GM23248 (cell line): ENCODE measurements at regions not wholly inside any gene's neighbourhood (a gene's known extent, or its start where the extent isn't known, plus 50 kb on each side); places are given as distances from the start of the nearest gene placed in this dataset.

Experiments
- DNase-seq: peaks from one replicate; pipeline ENCODE4 v3.0.0-alpha.2; 2015
- H2AFZ ChIP-seq: fragments of 200-600 bp; sonication (generic); 2 replicates; pipeline ENCODE4 v1.6.1; 2016; ENCODE audit warnings: antibody characterized with exemption
- H3F3A ChIP-seq: fragments of 200-600 bp; sonication (generic); 2 replicates; pipeline ENCODE4 v1.6.1; 2016; ENCODE audit warnings: mild to moderate bottlenecking, antibody characterized with exemption, mixed run types; ENCODE audit not compliant: insufficient read depth
- H3K27ac ChIP-seq: fragments of 200-600 bp; sonication (generic); 2 replicates; pipeline ENCODE4 v1.5.1; 2016; ENCODE audit warnings: mild to moderate bottlenecking
- H3K27me3 ChIP-seq: fragments of 200-600 bp; sonication (generic); replicated peaks from 2 replicates; pipeline ENCODE4 v1.6.1; 2016; ENCODE audit warnings: mild to moderate bottlenecking; ENCODE audit not compliant: insufficient read depth
- H3K36me3 ChIP-seq: fragments of 200-600 bp; sonication (generic); 2 replicates; pipeline ENCODE4 v1.6.1; 2016; ENCODE audit warnings: low read depth, mild to moderate bottlenecking
- H3K4me1 ChIP-seq: fragments of 200-600 bp; sonication (generic); 2 replicates; pipeline ENCODE4 v1.6.1; 2016; ENCODE audit warnings: mild to moderate bottlenecking; ENCODE audit not compliant: insufficient read depth
- H3K4me2 ChIP-seq: fragments of 200-600 bp; sonication (generic); one replicate; pipeline ENCODE4 v1.6.1; 2016; ENCODE audit warnings: mild to moderate bottlenecking; ENCODE audit not compliant: unreplicated experiment
- H3K4me3 ChIP-seq: fragments of 200-600 bp; sonication (generic); 2 replicates; pipeline ENCODE4 v1.5.1; 2016; ENCODE audit warnings: mild to moderate bottlenecking
- H3K79me2 ChIP-seq: fragments of 200-600 bp; sonication (generic); 2 replicates; pipeline ENCODE4 v1.6.1; 2016; ENCODE audit warnings: mild to moderate bottlenecking; ENCODE audit not compliant: insufficient read depth
- H3K9ac ChIP-seq: fragments of 200-600 bp; sonication (generic); 2 replicates; pipeline ENCODE4 v1.6.1; 2016; ENCODE audit warnings: mild to moderate bottlenecking
- H3K9me2 ChIP-seq: fragments of 200-600 bp; sonication (generic); 2 replicates; pipeline ENCODE4 v1.6.1; 2016; ENCODE audit warnings: mixed run types, mild to moderate bottlenecking, moderate library complexity; ENCODE audit not compliant: insufficient read depth
- H3K9me3 ChIP-seq: fragments of 200-600 bp; sonication (generic); one replicate; pipeline ENCODE4 v1.6.1; 2017; ENCODE audit warnings: low read depth
- H4K20me1 ChIP-seq: fragments of 200-600 bp; sonication (generic); 2 replicates; pipeline ENCODE4 v1.6.0; 2016; ENCODE audit not compliant: insufficient read depth
- EZH2 ChIP-seq: fragments of 200-600 bp; sonication (generic); IDR thresholded peaks from 2 replicates; pipeline ENCODE4 v1.6.1; 2018; ENCODE audit warnings: antibody characterized with exemption, mild to moderate bottlenecking; ENCODE audit not compliant: insufficient read depth, poor library complexity, severe bottlenecking
- EZH2phosphoT487 ChIP-seq: fragments of 200-600 bp; sonication (generic); IDR thresholded peaks from 2 replicates; pipeline ENCODE4 v1.6.1; 2018; ENCODE audit warnings: antibody characterized with exemption, moderate library complexity, mild to moderate bottlenecking, low read depth; ENCODE audit not compliant: insufficient read depth
- WGBS, 2 experiments: methylation state at CpG; one replicate each; pipeline ENCODE4 v1.1.6; 2015 to 2017; ENCODE audit warnings: low lambda C conversion rate in 2 of 2, low coverage in 1 of 2; ENCODE audit errors: missing lambda C conversion rate in 2 of 2; 5-methylcytosine and 5-hydroxymethylcytosine counted together
- in situ Hi-C: fragments of 300-500 bp; cut with MboI; formaldehyde crosslinking; loops from 2 replicates; pipeline ENCODE4 v1.15.0; 2020

DNA sequence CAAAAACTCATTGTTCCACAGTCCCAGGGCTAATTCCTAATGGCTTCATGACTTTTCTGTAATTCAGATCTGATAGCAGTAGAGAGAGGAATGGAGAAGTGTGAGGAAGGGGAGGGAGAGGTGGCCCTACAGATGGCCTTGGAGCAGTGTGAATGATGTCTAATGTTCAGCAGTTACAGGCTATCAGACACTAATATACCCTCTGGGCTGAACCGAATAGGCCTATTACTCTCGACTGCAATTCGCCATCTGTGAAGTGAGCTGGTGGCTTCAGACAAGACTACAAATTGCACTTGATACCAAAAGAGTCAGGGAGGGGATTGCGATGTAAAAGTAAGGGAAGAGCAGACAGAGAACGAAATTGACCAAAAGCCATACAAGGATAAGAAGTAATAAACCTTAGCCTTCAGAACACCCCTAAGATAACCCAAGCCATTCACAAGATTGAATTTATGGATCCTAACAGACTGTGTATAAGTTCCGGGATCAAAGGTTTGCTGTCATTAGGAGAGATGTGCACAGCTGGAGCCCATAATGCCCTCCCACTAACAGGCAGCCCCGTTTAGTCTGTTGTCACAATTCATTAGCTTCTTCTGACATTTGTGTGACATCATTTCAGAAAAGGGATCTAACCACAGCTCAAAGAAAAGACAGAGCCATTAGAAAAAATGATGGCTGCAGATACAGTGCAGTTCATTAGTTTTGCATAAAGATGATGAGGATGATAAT is 642.4 kb upstream of the API5 start:
- 26 to 28% methylated on average over 7 of the region's 7 CpGs for WGBS, 2 experiments
- TF ChIP-seq EZH2: no peak
- no peak for TF ChIP-seq EZH2phosphoT487
- no peak overlapping the region for H3K4me3 ChIP-seq
- no peaks in the 10 kb centered on the region for H3K4me1 ChIP-seq
- no peaks in the 10 kb centered on the region for H3K27me3 ChIP-seq
- H3K27ac ChIP-seq: no peak overlapping the region
- H3K36me3 ChIP-seq: no peaks in the 10 kb centered on the region
- H2AFZ ChIP-seq: no peak overlapping the region
- H3K9ac ChIP-seq: no peak overlapping the region
- in situ Hi-C loops: no loop called here
- no peaks in the 10 kb centered on the region for H3K79me2 ChIP-seq
- H3K4me2 ChIP-seq: no peak overlapping the region
- H3F3A ChIP-seq: no peaks in the 10 kb centered on the region
- H3K9me2 ChIP-seq: no peaks in the 10 kb centered on the region
- DNase-seq: no peak
- H4K20me1 ChIP-seq: no peaks in the 10 kb centered on the region
- no peaks in the 10 kb centered on the region for H3K9me3 ChIP-seq

DNA sequence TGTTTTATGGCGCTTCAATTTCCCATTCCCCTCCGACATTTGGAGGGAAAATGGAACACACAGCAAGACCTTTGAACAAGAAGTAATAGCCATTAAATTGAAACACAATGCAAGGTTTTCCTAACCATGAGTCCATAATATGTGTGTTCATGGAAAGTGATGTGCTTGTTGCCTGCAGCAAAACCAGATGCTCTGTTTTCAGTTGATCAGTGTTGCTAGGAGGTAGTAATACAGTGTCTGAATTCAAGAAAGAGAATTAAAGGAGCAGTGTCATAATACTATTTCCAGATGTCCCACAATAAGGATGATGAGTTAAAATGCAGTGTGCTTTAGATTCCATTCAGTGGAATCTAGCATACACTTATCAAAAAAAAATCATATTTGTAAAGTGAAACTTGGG is 637.4 kb upstream of the API5 start:
- Histone ChIP-seq H3K4me1 (no peaks in the 10 kb centered on the region), H3F3A (no peaks in the 10 kb centered on the region), H2AFZ (no peak overlapping the region), H3K27ac (no peak overlapping the region), H4K20me1 (no peaks in the 10 kb centered on the region), H3K9me2 (no peaks in the 10 kb centered on the region), H3K4me2 (no peak overlapping the region), H3K4me3 (no peak overlapping the region), H3K27me3 (no peaks in the 10 kb centered on the region), H3K9ac (no peak overlapping the region), H3K9me3 (no peaks in the 10 kb centered on the region), H3K36me3 (no peaks in the 10 kb centered on the region), H3K79me2 (no peaks in the 10 kb centered on the region)
- in situ Hi-C loops: no loop called here
- TF ChIP-seq EZH2 (no peak), EZH2phosphoT487 (no peak)
- no peak for DNase-seq
- WGBS, 2 experiments: 3 to 5% methylated on average over 2 of the region's 2 CpGs

DNA sequence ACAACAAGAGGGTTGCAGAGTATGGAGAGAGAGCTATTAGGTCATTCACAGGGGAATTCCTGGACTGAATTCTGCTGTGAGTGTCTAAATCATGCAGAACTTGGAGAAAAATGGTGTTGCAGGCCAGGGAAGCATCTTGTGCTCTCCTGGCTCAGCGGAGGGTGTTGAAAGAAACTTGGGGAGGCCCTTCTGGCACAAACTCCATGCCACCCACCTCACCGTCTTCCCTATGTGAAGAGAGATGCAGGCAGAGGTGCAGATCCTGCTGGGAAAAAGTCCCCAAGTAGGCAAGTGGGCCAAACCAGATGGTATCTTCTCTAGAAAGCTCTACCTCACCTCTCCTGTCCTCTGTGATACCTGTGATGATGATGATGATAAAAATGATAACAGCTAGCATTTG is 604.3 kb upstream of the API5 start:
- H3K4me1 ChIP-seq: no peaks in the 10 kb centered on the region
- no peaks in the 10 kb centered on the region for H3K27me3 ChIP-seq
- no peak overlapping the region for H3K4me3 ChIP-seq
- no peak overlapping the region for H3K4me2 ChIP-seq
- 0 to 8% methylated on average over 2 of the region's 2 CpGs for WGBS, 2 experiments
- DNase-seq: no peak
- H2AFZ ChIP-seq: no peak overlapping the region
- no peaks in the 10 kb centered on the region for H4K20me1 ChIP-seq
- in situ Hi-C loops: no loop called here
- no peak overlapping the region for H3K27ac ChIP-seq
- H3K9me2 ChIP-seq: no peaks in the 10 kb centered on the region
- H3K36me3 ChIP-seq: no peaks in the 10 kb centered on the region
- TF ChIP-seq EZH2phosphoT487 (no peak), EZH2 (no peak)
- no peaks in the 10 kb centered on the region for H3K9me3 ChIP-seq
- no peaks in the 10 kb centered on the region for H3F3A ChIP-seq
- no peaks in the 10 kb centered on the region for H3K79me2 ChIP-seq
- H3K9ac ChIP-seq: no peak overlapping the region

DNA sequence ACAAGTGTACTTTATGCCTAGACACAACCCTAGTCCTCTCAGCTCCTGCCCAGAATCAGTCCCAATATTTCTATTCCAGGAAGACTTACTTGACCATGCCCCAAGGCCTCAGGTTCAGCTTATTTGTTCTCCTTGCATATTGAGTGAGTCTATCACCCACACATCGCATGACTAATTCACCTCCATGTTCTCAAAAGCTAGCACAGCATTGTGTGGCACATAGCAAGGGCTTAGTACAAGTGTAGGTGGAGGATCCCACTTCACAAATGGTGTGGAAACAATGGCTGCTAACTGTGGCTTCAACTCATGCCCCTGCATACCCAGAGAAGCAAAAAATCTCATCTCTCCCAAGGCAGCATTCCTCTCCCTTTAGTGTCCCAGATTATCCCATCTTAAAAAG is 602.6 kb upstream of the API5 start:
- Histone ChIP-seq H3F3A (no peaks in the 10 kb centered on the region), H3K79me2 (no peaks in the 10 kb centered on the region), H3K9ac (no peak overlapping the region), H3K4me3 (no peak overlapping the region), H3K36me3 (no peaks in the 10 kb centered on the region), H2AFZ (no peak overlapping the region), H3K9me3 (no peaks in the 10 kb centered on the region), H3K27me3 (no peaks in the 10 kb centered on the region), H3K9me2 (no peaks in the 10 kb centered on the region), H3K27ac (no peak overlapping the region), H3K4me1 (no peaks in the 10 kb centered on the region), H4K20me1 (no peaks in the 10 kb centered on the region), H3K4me2 (no peak overlapping the region)
- TF ChIP-seq EZH2phosphoT487 (no peak), EZH2 (no peak)
- no peak for DNase-seq
- in situ Hi-C loops: no loop called here
- 30 to 35% methylated on average over 1 of the region's 1 CpG for WGBS, 2 experiments
